ENCODE measurements at regions not wholly inside any gene's neighbourhood (a gene's known extent, or its start where the extent isn't known, plus 50 kb on each side); places are given as distances from the start of the nearest gene placed in this dataset.

- DNase-seq (ENCODE audit: low spot score), result no peak
Measured at GRCh38 chr3:118682921-118683320, 351.7 kb downstream of the IGSF11 start.

DNA sequence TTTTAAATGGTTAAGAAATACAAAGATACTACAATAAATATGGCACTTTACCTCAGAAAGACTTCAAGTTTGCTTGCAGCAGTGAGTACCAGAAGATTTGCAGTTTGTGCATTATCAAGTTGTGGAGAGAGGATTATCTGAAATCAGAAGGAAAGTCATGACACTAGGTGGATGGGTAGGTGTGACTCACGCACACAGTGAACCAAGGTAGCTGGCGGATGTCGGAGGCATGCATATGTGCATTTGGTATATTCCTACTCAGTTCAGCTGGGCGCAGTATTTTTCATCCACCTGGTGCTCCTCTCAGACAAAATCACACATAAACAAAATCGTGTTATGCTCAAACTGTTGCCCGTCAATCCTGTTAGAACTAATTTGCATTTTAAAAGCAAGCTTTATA is 351.0 kb downstream of the IGSF11 start:
- no peak for DNase-seq (ENCODE audit: low spot score)

- DNase-seq (ENCODE audit: low spot score), result no peak
Measured at GRCh38 chr3:118688396-118688884, 346.2 kb downstream of the IGSF11 start.

DNA sequence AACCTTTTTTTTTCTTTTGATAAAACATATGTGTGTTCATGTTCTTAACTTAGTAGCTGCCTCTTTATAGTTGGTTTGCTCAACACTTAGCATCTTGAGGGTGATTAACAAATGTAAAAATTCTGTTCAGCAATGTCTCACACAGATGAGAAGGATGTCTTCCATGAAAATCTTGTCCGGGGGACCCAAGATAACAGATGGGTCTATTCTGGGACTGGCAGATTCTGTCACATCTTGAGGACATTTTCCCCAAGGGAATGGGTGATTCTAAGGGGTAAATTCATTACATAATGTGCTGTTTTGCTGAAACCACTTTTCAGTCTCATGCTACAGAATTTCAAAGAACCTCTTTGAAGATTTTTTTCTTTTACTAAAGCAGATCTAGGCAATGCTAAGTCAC is 342.2 kb downstream of the IGSF11 start:
- no peak for DNase-seq (ENCODE audit: low spot score)

DNA sequence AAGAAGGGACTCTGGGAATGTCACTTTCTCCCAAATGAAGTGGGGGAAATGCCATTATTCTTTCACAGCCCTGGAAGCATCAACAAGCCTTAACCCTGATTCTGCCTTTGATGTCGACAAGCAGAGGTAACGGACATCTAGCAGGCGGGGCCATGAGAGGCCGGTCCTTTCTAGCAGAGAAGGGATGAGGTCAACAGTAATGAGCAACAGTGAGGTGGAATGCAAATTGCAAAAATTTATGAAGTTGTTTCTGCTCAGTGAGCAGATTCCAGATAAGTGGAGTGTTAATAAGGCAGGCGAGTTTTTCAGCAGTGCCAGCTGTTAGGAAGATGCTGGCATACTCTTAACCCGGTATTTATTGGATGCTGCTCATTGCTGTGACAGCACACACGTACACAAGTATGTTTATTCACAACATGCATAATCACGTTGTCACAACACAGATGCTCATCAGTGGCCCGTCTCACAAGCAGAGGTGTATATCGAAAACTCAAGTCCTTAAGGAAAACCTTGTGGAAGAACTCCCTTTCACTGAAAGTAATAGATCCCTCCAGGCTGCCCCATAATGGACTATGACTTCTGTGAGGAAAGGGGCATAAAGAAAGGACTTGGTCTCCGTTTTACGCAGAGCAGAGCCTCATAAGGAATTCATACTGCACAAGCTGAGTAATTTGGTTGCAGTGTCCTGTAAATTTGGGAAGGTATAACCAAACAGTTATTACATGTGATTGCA is 329.0 kb downstream of the IGSF11 start:
- no peak for DNase-seq (ENCODE audit: low spot score)

GRCh38 chr3:118707991-118708390 is 326.7 kb downstream of the IGSF11 start:
- no peak for DNase-seq (ENCODE audit: low spot score)

- no peak for DNase-seq (ENCODE audit: low spot score)
Measured at GRCh38 chr3:118710532-118710931, 324.1 kb downstream of the IGSF11 start.

DNA sequence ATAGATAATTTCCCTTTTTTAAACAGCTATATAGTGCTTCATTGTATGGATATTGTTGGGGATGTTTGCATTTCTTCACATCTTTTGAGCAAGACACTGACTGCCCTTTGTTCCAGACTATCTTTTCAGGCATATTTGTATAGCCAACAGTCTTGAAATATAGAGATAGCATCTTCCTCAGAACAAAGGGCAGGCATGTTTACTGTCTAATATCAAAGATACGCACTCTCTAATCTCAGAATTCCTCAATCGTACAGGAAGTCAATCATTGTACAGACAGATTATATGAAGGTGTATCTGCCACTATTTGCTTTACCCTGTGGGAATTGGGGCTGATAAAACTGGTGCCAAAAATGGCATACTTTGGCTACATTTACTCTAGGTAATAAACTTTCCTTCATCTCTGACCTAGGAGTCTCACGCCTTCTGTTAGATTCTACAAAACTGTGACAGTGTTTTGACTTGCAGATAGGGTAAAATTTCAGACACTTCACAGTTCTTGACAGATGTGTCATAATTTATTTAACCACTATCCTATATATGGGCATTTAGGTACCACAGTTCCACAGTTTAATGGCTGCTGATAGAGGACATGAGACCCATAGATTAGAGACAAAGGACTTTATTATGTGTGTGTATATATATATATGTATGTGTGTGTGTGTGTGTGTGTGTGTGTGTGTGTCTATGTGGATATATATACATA is 321.0 kb downstream of the IGSF11 start:
- no peak for DNase-seq (ENCODE audit: low spot score)

- DNase-seq (ENCODE audit: low spot score), result no peak
Measured at GRCh38 chr3:118714800-118715199, 319.8 kb downstream of the IGSF11 start.

DNA sequence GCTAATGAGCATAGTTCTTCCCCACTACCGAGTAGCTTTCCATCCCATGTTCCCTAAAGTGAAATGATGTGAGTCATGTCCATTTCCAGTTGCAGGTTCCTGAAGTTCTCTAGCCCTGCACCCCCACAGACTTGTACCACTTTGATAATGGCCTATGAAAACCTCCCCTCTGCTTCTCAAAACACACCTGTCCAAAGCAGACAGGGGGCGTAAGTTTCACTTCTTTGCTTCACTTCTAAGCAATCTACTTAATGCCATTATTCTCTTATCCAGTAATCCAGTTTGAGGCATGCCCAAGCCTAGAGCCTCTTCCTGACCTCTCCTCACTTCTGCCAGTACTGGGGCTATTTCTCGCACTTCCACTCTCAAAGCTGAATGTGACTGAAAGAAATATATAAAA is 305.1 kb downstream of the IGSF11 start:
- DNase-seq (ENCODE audit: low spot score), result no peak

DNA sequence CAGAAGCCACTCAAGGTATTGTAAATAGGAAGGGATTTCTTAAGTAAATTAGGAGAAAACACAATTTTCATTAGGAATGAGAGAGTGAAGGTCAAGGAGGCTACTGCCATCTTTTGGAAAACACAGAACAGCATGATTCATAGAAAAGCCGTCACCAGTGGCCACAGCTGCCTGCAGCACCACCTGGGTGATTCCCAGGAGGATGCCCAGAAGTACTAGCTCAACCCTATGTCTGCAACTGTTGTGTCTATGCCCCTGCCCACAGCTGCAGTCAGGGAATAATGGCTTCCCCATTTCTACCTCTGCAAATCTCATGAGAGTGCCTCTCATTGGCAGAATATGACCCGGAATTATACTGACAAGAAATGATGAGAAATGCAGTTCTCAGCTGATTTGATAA is 300.0 kb downstream of the IGSF11 start:
- DNase-seq (ENCODE audit: low spot score), result no peak

DNA sequence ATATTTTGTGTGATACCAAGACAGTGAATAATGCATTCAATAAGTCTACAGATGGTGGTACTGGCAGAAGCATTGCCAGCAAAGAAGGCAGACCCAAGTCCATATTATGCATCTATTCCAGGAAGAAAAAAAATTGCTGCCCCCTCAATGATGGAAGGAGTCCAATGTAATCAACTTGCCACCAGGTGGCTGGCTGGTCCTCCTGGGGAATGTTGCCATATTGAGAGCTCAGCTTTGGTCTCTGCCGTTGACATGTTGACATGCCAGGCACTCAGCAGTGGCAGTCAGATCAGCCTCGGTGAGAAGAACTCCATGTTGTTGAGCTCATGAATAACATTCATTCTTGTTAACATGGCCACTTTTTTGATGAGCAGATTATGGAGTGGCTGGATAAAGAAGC is 298.5 kb downstream of the IGSF11 start:
- no peak for DNase-seq (ENCODE audit: low spot score)

- DNase-seq (ENCODE audit: low spot score), result no peak
Measured at GRCh38 chr3:118740722-118741290, 293.8 kb downstream of the IGSF11 start.

GRCh38 chr3:118742760-118743159 is 291.9 kb downstream of the IGSF11 start:
- DNase-seq (ENCODE audit: low spot score), result no peak

DNA sequence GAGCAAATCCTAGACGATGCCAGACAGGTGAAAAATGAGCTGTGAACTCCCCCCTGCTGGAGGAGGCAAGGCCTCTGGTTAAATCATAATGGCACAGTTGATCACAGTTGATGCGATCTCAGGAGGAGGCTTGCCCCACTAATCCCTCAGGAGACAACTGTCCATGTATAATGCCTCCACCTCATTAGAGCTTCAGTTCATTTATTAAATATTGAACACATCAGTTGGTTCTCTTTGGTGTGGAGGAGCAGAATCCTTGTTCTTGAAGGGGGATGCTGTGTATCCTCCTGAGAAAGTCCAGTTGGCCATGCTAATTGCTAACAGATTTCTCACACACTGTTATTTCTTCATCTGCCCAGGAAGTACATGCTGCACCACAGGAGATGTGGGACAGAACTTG is 290.5 kb downstream of the IGSF11 start:
- no peak for DNase-seq (ENCODE audit: low spot score)

- no peak for DNase-seq (ENCODE audit: low spot score)
Measured at GRCh38 chr3:118754406-118755252, 280.0 kb downstream of the IGSF11 start.

DNA sequence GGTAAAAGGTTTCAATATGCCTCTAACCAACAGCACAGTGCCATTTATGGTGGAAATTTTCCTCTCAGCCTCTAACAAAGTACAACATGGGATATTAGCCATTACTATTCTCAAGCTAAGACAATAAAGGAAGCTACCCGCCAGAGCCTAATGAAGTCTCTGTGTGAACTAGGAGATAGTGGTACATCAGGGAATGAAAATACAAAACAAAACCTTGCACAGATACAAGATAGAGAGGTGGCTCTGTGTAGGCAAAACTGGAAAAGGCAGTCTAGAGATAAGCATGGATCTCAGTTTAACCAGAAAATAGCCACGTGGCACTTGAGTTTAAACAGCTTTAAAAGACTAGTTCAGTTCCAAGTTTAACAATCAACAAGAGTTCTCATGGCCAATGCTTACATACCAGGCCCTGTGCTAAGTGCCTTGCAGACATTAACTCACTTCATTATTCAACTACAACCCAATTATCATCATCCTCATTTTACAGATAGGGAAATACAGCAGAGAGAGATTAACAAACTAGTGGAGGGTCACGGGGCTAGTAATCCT is 279.3 kb downstream of the IGSF11 start:
- no peak for DNase-seq (ENCODE audit: low spot score)

GRCh38 chr3:118760585-118761290 is 273.9 kb downstream of the IGSF11 start:
- no peak for DNase-seq (ENCODE audit: low spot score)

GRCh38 chr3:118761291-118761606 is 273.4 kb downstream of the IGSF11 start:
- DNase-seq (ENCODE audit: low spot score), result no peak

- DNase-seq (ENCODE audit: low spot score), result no peak
Measured at GRCh38 chr3:118765636-118766305, 268.9 kb downstream of the IGSF11 start.

DNA sequence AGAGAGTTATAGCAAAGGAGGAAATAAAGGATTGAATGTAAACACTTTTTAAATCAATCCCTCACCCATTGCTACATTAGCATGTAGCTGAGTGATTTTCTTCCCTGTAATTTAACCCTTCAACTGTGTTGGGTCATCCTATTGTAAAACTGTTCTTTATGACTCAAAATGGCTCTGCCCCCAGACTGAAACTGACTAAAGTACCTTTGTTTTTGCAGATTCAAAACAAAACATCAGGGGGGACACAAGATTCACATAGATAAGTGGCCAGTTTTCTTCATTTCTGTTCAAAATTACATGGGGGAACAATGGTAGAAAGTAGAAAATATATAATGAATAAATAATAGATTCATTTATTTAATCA is 268.4 kb downstream of the IGSF11 start:
- no peak for DNase-seq (ENCODE audit: low spot score)

All from hematopoietic multipotent progenitor cell treated with erythropoietin and hydrocortisone succinate and interleukin-3 and kit ligand, for 15 days (in vitro differentiated cells).